ENCODE measurements at regions not wholly inside any gene's neighbourhood (a gene's known extent, or its start where the extent isn't known, plus 50 kb on each side); places are given as distances from the start of the nearest gene placed in this dataset.

DNA sequence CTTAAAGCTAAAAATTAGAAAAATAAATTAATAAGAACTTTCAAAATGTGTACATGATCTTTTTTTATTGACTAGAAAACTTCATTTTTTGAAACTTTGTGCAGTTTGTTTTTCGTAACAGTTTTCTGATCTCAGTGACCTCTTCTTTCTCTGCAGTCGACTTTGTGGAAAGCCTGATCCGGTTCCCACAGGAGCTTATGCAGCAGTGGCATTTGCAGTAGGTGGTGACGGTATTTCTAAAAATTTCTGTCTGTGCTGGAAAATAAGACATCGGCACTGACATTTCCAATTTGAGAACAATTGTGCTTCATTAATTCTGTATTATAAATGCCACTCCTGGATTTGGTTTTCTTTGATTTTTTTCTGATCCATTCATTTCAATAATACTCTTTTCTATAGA, 68.8 kb downstream of the CLDN17 start:
- TF ChIP-seq FOXP4 (CRISPR knock-in tag; IDR thresholded peaks at IDR 0.05; ENCODE audit: borderline replicate concordance) (no peak), SMAD1 (IDR thresholded peaks at IDR 0.05; ENCODE audit: low read depth, low read length, partially characterized antibody) (no peak)

Data from K562 (cell line).